Fibroblast of villous mesenchyme (primary cell): ENCODE measurements at regions not wholly inside any gene's neighbourhood (a gene's known extent, or its start where the extent isn't known, plus 50 kb on each side); places are given as distances from the start of the nearest gene placed in this dataset.

Experiments used
- DNase-seq: peaks from one replicate; pipeline ENCODE4 v3.0.0-alpha.2; 2010; ENCODE audit warnings: low read depth
- H3K4me3 ChIP-seq: 2 replicates; pipeline ENCODE4 v1.5.1; 2011; ENCODE audit warnings: low read depth, mild to moderate bottlenecking, low read length
- TF ChIP-seq, protein P1 (sequence below): IDR thresholded peaks from 2 replicates; pipeline ENCODE4 v1.5.1; 2012; ENCODE audit warnings: low read depth, mild to moderate bottlenecking, low read length; ENCODE audit not compliant: insufficient read depth

DNA sequence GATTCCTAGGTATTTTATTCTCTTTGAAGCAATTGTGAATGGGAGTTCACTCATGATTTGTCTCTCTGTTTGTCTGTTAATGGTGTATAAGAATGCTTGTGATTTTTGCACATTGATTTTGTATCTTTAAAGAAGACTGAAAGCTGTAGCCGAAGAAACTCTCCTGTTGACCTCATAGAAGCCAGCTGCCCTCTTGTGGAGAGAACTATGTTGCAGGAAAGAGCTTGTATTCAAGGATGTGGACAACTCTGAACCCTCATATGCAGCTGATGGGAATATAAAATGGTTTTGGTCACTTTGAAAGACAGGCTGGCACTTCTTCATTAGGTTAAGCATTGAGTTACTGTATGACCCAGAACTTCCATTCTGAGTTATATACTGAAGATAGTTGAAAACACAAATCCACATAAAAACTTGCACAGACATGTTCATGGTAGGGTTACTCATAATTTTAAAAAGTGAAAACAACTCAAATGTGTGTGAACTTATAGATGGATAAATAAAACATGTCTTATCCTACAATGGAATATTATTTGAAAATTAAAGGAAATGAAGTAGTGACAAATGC, 65.8 kb upstream of the SLITRK6 start:
- DNase-seq = no peak
- H3K4me3 ChIP-seq = no peak overlapping the region
- TF ChIP-seq, protein P1, sequence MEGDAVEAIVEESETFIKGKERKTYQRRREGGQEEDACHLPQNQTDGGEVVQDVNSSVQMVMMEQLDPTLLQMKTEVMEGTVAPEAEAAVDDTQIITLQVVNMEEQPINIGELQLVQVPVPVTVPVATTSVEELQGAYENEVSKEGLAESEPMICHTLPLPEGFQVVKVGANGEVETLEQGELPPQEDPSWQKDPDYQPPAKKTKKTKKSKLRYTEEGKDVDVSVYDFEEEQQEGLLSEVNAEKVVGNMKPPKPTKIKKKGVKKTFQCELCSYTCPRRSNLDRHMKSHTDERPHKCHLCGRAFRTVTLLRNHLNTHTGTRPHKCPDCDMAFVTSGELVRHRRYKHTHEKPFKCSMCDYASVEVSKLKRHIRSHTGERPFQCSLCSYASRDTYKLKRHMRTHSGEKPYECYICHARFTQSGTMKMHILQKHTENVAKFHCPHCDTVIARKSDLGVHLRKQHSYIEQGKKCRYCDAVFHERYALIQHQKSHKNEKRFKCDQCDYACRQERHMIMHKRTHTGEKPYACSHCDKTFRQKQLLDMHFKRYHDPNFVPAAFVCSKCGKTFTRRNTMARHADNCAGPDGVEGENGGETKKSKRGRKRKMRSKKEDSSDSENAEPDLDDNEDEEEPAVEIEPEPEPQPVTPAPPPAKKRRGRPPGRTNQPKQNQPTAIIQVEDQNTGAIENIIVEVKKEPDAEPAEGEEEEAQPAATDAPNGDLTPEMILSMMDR = peak; percentile 11

DNA sequence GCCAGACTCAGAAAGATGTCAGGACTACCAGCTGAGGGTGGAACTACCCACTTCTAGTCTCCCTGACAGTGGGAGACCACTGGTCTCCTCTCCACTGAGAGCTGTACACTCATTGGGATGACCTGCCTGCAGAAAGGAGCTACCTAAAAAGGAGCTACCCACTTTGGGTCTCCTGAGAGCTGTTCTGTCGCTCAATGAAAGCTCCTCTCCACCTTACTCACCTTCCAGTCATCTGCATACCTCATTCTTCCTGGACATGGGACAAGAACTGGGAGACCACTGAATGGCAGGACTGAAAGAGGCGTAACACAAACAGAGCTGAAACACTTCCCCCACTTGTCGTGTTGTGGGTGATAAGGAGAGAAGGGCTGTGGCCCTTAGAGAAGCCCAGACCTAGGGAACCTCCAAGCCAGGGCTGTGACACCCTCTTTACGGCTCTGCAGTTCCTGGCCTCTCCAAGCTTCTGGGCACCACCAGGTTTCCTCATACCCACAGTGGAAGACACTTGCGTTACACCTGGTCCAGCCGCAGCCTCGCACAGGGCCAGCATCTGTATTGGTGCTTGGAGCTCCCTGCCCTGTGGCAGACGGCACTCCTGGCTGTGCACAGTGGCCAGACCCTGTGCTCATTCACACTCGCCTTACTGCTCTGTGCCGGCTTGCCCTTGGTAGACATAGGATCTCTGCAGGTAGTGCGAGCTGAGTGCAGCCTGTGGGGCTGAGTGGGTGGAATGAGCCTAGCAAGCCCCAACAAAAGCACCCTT, 54.9 kb upstream of the SLITRK6 start:
- DNase-seq = no peak
- TF ChIP-seq, protein P1 = no peak
- no peak overlapping the region for H3K4me3 ChIP-seq

DNA sequence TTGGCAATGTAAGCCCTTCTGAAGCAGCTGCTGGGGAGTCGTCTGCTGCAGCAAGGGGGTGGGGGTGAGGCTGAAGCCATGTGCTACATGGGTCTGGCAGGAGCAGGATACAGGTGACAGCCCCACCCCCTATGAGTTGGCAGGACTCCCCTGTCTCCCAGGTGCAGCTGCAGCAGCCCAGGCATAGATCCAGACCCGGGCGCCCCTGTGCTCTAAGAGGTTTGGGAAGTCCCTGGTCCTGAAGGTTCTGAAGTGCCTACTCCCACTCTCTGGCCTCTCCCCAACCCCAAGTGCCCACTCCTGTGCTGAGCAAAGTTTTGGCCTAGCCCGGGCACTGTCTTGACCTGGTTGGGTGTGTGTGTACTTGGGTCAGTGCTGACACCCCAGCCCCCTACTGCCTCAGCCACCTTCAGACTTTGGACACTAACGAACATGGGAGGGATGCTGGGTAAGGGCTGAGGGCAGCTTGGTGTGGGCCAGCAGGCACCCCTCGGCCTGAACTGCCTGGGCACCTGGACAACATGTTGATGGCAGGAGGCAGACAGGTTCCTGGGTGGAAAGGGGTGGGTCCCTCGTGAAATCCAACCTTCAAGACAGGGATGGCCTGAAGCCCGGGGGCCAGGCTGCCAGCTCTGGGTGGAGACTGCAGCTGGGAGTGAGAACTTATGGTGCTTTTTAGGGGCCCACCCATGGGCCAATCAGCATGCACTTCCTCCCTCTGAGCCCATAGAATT, 54.1 kb upstream of the SLITRK6 start:
- TF ChIP-seq, protein P1 = no peak
- H3K4me3 ChIP-seq = no peak overlapping the region
- DNase-seq = no peak
